Activated naive CD4-positive, alpha-beta T cell treated with anti-CD3 and anti-CD28 coated beads, Interleukin-2, amount 50 U/mL, for 24 hours (primary cell): ENCODE measurements at regions not wholly inside any gene's neighbourhood (a gene's known extent, or its start where the extent isn't known, plus 50 kb on each side); places are given as distances from the start of the nearest gene placed in this dataset.
"Not testable (repeated sequence)": the region's sequence is repeated elsewhere in the genome, so short reads cannot be mapped to it uniquely, and the experiment has no call there.

Experiments
- H3K27ac Mint-ChIP-seq: one replicate; pipeline ENCODE4 v1.8.0; 2021; ENCODE audit warnings: mild to moderate bottlenecking, mixed read lengths
- H3K27me3 Mint-ChIP-seq: one replicate; pipeline ENCODE4 v1.8.0; 2021; ENCODE audit warnings: mixed read lengths
- H3K36me3 Mint-ChIP-seq: one replicate; pipeline ENCODE4 v1.8.0; 2021; ENCODE audit warnings: mixed read lengths
- H3K4me1 Mint-ChIP-seq: one replicate; pipeline ENCODE4 v1.8.0; 2021; ENCODE audit warnings: mixed read lengths
- H3K4me3 Mint-ChIP-seq: one replicate; pipeline ENCODE4 v1.8.0; 2021; ENCODE audit warnings: mild to moderate bottlenecking, mixed read lengths
- H3K9me3 Mint-ChIP-seq: one replicate; pipeline ENCODE4 v1.8.0; 2021; ENCODE audit warnings: mixed read lengths

DNA sequence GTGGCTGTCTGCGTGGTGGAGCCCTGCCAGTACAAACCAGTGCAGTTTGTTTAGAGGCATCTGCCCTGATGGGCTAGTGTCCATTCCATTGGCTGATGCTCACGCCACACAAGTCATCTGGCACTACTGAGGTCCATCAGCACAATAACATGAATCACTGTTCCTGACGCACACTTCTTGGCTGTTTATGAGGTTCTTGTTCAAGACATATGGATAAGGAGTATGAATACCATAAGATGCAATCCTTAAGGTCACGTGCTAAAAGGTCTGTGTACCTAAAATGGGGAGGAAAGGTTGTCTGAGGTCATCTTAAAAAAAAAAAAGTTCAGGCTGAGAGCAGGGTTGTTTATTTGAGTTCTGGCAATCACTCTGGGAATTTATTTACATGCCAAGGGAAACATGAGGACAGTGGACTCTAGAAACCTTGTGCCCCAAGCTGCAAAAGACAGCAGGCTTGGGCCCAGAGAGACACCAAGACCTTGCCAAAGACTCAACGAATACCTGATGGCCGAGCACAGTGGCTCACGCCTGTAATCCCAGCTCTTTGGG is 54.1 kb upstream of the SHLD1 start:
- no peaks in the 10 kb centered on the region for H3K4me1 Mint-ChIP-seq
- H3K36me3 Mint-ChIP-seq, result peaks cover 2% of the 10 kb centered on the region
- no peak overlapping the region for H3K4me3 Mint-ChIP-seq
- no peaks in the 10 kb centered on the region for H3K27me3 Mint-ChIP-seq
- H3K9me3 Mint-ChIP-seq, result no peaks in the 10 kb centered on the region
- no peak overlapping the region for H3K27ac Mint-ChIP-seq

- H3K36me3 Mint-ChIP-seq, result peaks cover 2% of the 10 kb centered on the region
- H3K4me1 Mint-ChIP-seq, result no peaks in the 10 kb centered on the region
- no peaks in the 10 kb centered on the region for H3K27me3 Mint-ChIP-seq
- H3K4me3 Mint-ChIP-seq, result no peak overlapping the region
- H3K9me3 Mint-ChIP-seq, result no peaks in the 10 kb centered on the region
- H3K27ac Mint-ChIP-seq, result no peak overlapping the region
These were observed 58.1 kb upstream of the SHLD1 start for GRCh38 chr20:5691918-5692618.

DNA sequence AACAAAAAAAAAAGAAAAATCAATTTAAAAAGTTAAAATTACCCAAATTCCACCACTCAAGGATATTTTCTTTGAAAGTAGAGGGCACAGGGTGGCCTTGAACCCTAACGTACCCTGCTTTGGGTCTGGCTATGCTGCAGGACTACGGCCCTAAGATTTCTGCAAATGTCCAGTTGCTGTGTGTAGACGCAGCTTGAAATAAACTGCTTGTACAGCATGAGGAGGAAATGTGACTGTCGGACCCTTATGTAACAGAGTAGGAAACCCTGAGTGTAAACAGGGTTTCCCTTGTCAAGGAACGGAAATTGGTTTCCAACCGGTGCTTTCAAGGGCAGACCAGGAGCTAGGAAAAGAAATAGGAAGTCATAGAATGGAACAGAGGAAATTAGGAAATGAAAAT is 60.7 kb upstream of the SHLD1 start:
- Mint-ChIP-seq H3K36me3 (no peaks in the 10 kb centered on the region), H3K27ac (no peak overlapping the region), H3K4me3 (no peak overlapping the region), H3K27me3 (no peaks in the 10 kb centered on the region), H3K4me1 (no peaks in the 10 kb centered on the region), H3K9me3 (no peaks in the 10 kb centered on the region)

DNA sequence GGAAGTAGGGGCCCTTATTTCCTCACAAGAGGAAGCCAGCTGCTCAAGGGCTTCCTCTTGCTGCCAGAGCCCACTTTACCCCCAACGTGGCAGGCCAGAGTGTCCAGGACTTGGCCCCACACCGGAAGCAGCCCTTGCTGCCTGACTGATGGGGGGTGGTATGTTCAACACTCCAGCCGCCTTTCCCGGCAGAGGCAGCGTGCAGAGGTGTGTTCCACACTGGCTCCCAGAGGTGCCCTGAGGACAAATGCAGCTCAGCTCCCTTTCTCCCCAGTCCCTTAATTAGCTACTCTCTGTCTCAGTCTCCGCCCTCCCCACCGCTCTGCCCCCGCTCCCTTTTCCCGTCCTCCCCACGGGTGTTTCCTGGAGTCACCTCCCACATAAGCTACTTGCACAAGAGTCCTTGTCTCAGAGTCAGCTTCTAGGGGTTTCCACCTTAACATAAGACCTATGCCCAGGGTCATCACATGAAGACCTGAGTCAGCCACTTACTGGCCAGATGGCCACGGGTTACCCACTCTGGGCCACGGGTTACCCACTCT is 61.7 kb upstream of the SHLD1 start:
- no peak overlapping the region for H3K4me3 Mint-ChIP-seq
- no peaks in the 10 kb centered on the region for H3K27me3 Mint-ChIP-seq
- no peaks in the 10 kb centered on the region for H3K4me1 Mint-ChIP-seq
- H3K27ac Mint-ChIP-seq, result no peak overlapping the region
- H3K9me3 Mint-ChIP-seq, result no peaks in the 10 kb centered on the region
- no peaks in the 10 kb centered on the region for H3K36me3 Mint-ChIP-seq

DNA sequence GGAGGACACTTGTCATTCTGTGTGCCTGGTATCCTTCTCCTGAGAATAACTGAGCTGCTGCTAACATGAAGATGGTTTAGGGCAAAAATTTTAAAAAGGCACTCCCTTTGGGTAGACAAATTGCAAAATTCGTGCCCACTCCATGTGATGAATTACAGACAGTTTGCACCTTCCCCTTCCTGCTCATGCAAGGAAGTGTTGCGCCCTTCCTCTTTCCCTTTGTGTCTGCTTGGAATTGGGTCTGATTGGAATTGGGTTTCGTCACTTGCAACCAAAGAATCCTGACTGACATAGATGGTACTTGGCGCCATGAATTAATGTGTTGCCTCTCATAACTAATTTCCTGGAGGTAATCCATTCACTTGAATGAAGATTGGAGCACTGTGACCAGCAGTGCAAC is 62.3 kb upstream of the SHLD1 start:
- Mint-ChIP-seq H3K4me3 (no peak overlapping the region), H3K27ac (no peak overlapping the region), H3K36me3 (no peaks in the 10 kb centered on the region), H3K9me3 (no peaks in the 10 kb centered on the region), H3K4me1 (no peaks in the 10 kb centered on the region), H3K27me3 (no peaks in the 10 kb centered on the region)

DNA sequence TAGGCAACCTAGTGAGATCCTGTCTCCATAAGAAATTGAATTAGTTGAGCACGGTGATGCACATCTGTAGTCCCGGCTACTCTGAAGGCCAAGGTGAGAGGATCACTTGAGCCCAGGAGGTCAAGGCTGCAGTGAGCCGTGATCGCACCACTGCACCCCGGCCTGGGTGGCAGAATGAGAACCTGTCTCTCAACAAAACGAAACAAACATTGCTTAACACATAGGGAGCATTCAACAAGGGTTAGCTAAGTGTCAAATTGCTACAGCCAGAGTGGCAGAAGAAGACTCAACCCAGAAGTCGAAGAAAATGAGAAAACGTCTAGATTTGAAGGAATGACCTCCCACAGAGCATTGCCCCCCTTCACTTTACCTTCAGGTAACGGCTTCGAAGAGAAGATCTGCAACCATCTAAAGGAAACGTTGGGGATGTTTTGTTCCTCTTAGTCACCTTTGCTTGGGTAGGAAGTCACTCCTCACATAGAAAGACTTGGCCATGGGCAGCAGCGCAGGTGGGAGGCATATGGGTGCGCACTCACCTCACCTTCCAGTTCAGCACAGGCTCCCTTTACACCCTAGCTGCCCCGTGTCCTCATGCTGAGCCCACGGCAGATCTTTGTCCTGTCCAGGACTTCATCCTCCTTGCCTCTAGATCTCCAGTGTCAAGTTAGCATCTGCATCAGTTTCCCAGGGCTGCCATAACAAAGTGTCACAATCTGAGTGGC is 63.7 kb upstream of the SHLD1 start:
- H3K27ac Mint-ChIP-seq, result no peak overlapping the region
- H3K4me1 Mint-ChIP-seq, result no peaks in the 10 kb centered on the region

GRCh38 chr20:5682556-5682955 is 67.6 kb upstream of the SHLD1 start:
- not testable (repeated sequence) for H3K4me1 Mint-ChIP-seq, H3K27ac Mint-ChIP-seq, H3K4me3 Mint-ChIP-seq, H3K9me3 Mint-ChIP-seq, H3K27me3 Mint-ChIP-seq, H3K36me3 Mint-ChIP-seq

More for the DNA sequence above, 63.7 kb upstream of the SHLD1 start:
- no peaks in the 10 kb centered on the region for H3K9me3 Mint-ChIP-seq
- no peaks in the 10 kb centered on the region for H3K27me3 Mint-ChIP-seq
- no peaks in the 10 kb centered on the region for H3K36me3 Mint-ChIP-seq
- no peak overlapping the region for H3K4me3 Mint-ChIP-seq

GRCh38 chr20:5680192-5680591 is 69.4 kb upstream of the GPCPD1 start:
- H3K9me3 Mint-ChIP-seq, result no peaks in the 10 kb centered on the region
- no peak overlapping the region for H3K27ac Mint-ChIP-seq
- no peaks in the 10 kb centered on the region for H3K36me3 Mint-ChIP-seq
- no peaks in the 10 kb centered on the region for H3K4me1 Mint-ChIP-seq
- no peaks in the 10 kb centered on the region for H3K27me3 Mint-ChIP-seq
- H3K4me3 Mint-ChIP-seq, result no peak overlapping the region

DNA sequence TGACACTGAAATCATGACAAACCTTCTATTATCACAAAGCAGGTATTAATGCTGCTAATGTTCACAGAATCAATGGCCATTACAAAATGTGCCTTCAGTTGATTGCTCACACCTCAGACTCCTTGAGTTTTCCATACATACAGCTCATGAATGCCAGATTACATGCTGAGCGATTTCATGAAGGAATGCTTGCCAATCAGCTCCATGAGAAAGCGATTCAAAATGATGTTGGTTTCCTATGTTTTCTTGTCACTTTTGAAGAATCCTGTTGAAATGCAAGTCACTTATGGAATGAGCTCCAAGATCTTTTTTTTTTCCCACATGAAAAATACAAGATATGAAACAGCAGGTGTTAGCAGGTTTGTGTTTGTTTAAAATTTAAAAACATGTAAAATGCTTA is 68.0 kb upstream of the GPCPD1 start:
- H3K4me3 Mint-ChIP-seq, result no peak overlapping the region
- no peak overlapping the region for H3K27ac Mint-ChIP-seq
- H3K9me3 Mint-ChIP-seq, result no peaks in the 10 kb centered on the region
- no peaks in the 10 kb centered on the region for H3K36me3 Mint-ChIP-seq
- H3K4me1 Mint-ChIP-seq, result peaks cover 8% of the 10 kb centered on the region
- H3K27me3 Mint-ChIP-seq, result no peaks in the 10 kb centered on the region

DNA sequence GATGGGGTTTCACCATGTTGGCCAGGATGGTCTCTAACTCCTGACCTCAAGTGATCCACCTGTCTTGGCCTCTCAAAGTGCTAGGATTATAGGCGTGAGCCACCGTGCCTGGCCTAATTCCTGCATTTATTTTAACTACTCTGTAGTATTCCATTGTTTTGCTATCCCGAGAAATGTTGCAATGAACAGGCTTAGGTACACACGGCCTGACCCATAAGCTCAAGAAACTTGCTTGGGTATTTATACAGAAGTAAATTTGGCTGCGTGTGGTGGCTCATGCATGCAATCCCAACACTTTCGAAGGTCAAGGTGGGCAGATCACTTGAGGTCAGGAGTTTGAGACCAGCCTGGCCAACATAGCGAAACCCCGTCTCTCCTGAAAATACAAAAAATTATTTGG is 67.1 kb upstream of the GPCPD1 start:
- H3K27ac Mint-ChIP-seq, H3K36me3 Mint-ChIP-seq, H3K9me3 Mint-ChIP-seq, H3K4me3 Mint-ChIP-seq, H3K4me1 Mint-ChIP-seq, H3K27me3 Mint-ChIP-seq: not testable (repeated sequence)

- Mint-ChIP-seq H3K9me3 (no peaks in the 10 kb centered on the region), H3K27ac (no peak overlapping the region), H3K27me3 (no peaks in the 10 kb centered on the region), H3K36me3 (no peaks in the 10 kb centered on the region), H3K4me3 (no peak overlapping the region), H3K4me1 (peaks cover 8% of the 10 kb centered on the region)
These were observed 66.6 kb upstream of the GPCPD1 start for GRCh38 chr20:5677389-5677788.

DNA sequence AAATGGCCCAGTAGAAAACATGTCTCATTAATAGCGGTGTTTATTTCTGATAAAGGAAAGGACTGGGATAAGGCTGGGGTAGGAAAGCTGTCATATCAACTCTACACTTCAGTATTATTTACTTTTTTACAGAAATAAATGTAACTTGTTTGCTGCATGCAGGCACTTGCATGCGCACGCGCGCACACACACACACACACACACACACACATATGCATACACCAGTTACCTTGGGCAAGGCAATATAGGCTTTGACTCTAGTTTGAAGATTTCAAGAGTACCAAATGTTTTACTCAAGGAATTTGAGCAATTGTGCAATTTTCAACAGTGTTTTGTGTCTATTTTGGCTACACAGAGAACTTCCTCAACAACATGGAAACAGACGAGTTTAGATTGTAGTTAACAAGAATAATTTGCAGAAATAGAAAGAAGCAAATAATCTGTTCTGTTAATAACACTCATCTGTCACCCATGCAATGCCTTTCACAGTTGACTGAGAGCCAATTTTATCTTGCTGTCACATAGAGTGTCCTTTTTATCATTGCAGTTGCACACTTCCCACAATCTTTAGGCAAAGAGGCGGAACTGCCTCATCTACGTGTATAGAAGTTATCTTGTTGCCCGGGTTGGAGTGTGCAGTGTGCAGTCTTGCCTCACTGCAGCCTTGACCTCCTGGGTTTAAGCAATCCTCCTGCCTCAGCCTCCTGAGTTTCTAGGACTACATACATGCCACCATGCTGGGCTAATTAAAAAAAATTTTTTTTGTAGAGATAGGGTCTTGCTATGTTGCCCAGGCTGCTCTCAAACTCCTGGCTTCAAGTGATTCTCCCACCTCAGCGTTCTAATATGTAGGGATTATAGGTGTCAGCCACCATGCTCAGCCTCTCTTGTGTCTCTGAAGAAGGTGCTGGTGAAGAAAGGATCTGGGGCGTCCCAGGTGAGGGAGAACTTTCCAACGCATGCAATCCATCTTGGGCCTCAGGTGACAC is 64.6 kb upstream of the GPCPD1 start:
- Mint-ChIP-seq H3K27me3 (no peaks in the 10 kb centered on the region), H3K9me3 (no peaks in the 10 kb centered on the region), H3K4me3 (no peak overlapping the region), H3K36me3 (no peaks in the 10 kb centered on the region), H3K4me1 (peaks cover 8% of the 10 kb centered on the region), H3K27ac (no peak overlapping the region)

- peaks cover 8% of the 10 kb centered on the region for H3K4me1 Mint-ChIP-seq
- H3K9me3 Mint-ChIP-seq, result no peaks in the 10 kb centered on the region
- no peaks in the 10 kb centered on the region for H3K36me3 Mint-ChIP-seq
- peak overlapping the region; percentile 47 for H3K27ac Mint-ChIP-seq
- H3K27me3 Mint-ChIP-seq, result no peaks in the 10 kb centered on the region
- H3K4me3 Mint-ChIP-seq, result no peak overlapping the region
These were observed 63.4 kb upstream of the GPCPD1 start for GRCh38 chr20:5674176-5674660.

DNA sequence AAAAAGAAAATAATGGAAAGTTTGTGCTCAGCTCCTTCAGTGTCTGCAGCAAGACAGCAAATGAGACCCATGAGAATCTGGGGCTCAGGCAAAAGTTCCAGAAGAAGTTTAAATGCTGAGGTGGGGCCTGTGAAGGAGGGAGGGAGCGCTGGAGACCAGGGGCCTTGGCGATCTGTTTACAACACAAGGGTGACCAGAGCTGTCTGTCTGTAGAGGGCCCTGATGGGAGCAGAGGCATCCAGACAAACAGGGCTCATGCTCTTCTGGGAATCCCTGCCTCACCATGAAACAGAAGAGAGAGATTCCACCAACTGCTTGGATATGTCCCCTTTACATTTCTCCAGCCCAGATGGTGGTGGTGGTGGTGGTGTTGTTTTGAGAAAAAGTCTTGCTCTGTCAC is 60.1 kb upstream of the GPCPD1 start:
- no peaks in the 10 kb centered on the region for H3K9me3 Mint-ChIP-seq
- H3K4me1 Mint-ChIP-seq, result peaks cover 8% of the 10 kb centered on the region
- H3K27ac Mint-ChIP-seq, result no peak overlapping the region
- H3K4me3 Mint-ChIP-seq, result no peak overlapping the region
- H3K27me3 Mint-ChIP-seq, result no peaks in the 10 kb centered on the region
- H3K36me3 Mint-ChIP-seq, result no peaks in the 10 kb centered on the region

DNA sequence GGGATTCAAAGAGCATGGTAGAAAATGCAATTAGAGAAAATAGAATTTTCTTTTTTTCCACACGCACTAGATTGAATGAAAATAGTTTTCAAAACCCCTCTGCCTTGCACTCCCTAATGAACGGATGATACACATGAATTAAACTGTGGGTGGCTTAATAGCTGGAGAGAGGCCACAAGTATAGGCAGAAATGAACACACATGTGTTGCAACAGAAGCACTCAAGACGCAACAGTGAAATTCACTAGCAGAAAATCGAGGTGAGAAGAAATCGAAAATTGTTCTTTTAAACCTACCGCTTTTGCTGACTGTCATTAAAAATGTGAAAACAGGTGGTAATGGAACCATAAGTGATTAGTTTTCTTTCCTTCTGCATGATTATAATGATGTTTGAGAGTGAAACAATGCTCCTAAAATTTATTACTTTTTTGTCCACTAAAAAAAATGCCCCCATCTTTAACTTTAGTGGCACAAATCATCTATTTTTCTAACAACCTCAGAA is 59.3 kb upstream of the GPCPD1 start:
- no peak overlapping the region for H3K4me3 Mint-ChIP-seq
- H3K36me3 Mint-ChIP-seq, result no peaks in the 10 kb centered on the region
- H3K27me3 Mint-ChIP-seq, result no peaks in the 10 kb centered on the region
- no peaks in the 10 kb centered on the region for H3K9me3 Mint-ChIP-seq
- peaks cover 8% of the 10 kb centered on the region for H3K4me1 Mint-ChIP-seq
- H3K27ac Mint-ChIP-seq, result no peak overlapping the region
